Endothelial cell of umbilical vein (primary cell): ENCODE measurements at regions not wholly inside any gene's neighbourhood (a gene's known extent, or its start where the extent isn't known, plus 50 kb on each side); places are given as distances from the start of the nearest gene placed in this dataset.

ENCODE experiments used
- BruUV-seq: library from RNA; stranded (reverse); fragments of 400-500 nt; replicated peaks from 2 replicates; lab custom pipeline; 2021; lab: Mats Ljungman, UMichigan
- CTCF ChIA-PET: fragments of 300-600, 350-600 bp; sonication (Branson Sonifier 250); formaldehyde crosslinking; loops from one replicate; lab custom pipeline; 2021; ENCODE audit warnings: antibody characterized with exemption, inconsistent platforms; lab: Charles Lee
- POLR2A ChIA-PET: fragments of 300-600, 350-600 bp; sonication (Branson Sonifier 250); formaldehyde crosslinking; loops from one replicate; lab custom pipeline; 2021; ENCODE audit warnings: antibody characterized with exemption, inconsistent platforms; lab: Charles Lee
- DNase-seq: peaks from one replicate; pipeline ENCODE4 v3.0.0-alpha.2; 2011; ENCODE audit warnings: low read depth, low spot score
- FAIRE-seq: peaks from 2 replicates; lab custom pipeline; 2011; peaks lifted over from hg19 to GRCh38; lab: Jason Lieb, UNC
- H2AFZ ChIP-seq: 2 replicates; pipeline ENCODE4 v1.6.0; 2012; ENCODE audit warnings: low read depth, low read length, control low read depth, inconsistent platforms
- H3K27ac ChIP-seq: 2 replicates; pipeline ENCODE4 v1.5.1; 2011; ENCODE audit warnings: low read depth, mild to moderate bottlenecking, control low read depth, low read length, moderate library complexity; ENCODE audit not compliant: insufficient read depth
- H3K27me3 ChIP-seq, 2 experiments: 2 replicates each; pipeline versions ENCODE4 v1.6.0 to v1.6.1; 2011; ENCODE audit warnings: low read length in 2 of 2, mixed read lengths in 1 of 2; ENCODE audit not compliant: control insufficient read depth in 2 of 2, insufficient read depth in 2 of 2
- H3K36me3 ChIP-seq, 2 experiments: 2 replicates in 1 of 2; 3 replicates in 1 of 2; pipeline ENCODE4 v1.5.1; 2011; ENCODE audit warnings: low read length in 2 of 2, mild to moderate bottlenecking in 1 of 2, moderate library complexity in 1 of 2; ENCODE audit not compliant: control insufficient read depth in 2 of 2, insufficient read depth in 2 of 2; ENCODE audit errors: extremely low read depth in 1 of 2
- H3K4me1 ChIP-seq: 3 replicates; pipeline ENCODE4 v1.5.1; 2011; ENCODE audit warnings: mild to moderate bottlenecking, low read length; ENCODE audit not compliant: control insufficient read depth, insufficient read depth; ENCODE audit errors: extremely low read depth
- H3K4me2 ChIP-seq: 2 replicates; pipeline ENCODE4 v1.6.1; 2011; ENCODE audit warnings: low read length, control low read depth, mixed read lengths; ENCODE audit not compliant: insufficient read depth
- H3K4me3 ChIP-seq, 3 experiments: fragments of 200-600 bp in 1 of 3; sonication (generic), shearing (Covaris generic) in 1 of 3; replicated peaks in 1 of 3; 2 replicates each; pipeline ENCODE4 v1.5.1; 2011 to 2016; ENCODE audit warnings: control low read depth in 3 of 3, low read length in 3 of 3, mild to moderate bottlenecking in 2 of 3, inconsistent platforms in 1 of 3, low read depth in 1 of 3, moderate library complexity in 1 of 3; ENCODE audit not compliant: insufficient read depth in 1 of 3
- H3K79me2 ChIP-seq: 2 replicates; pipeline ENCODE4 v1.6.0; 2012; ENCODE audit warnings: low read length, inconsistent platforms; ENCODE audit not compliant: control insufficient read depth, insufficient read depth
- H3K9ac ChIP-seq: replicated peaks from 2 replicates; pipeline ENCODE3; 2011; ENCODE audit warnings: low read length, control low read depth; ENCODE audit not compliant: insufficient read depth; ENCODE audit errors: extremely low read depth
- H3K9me1 ChIP-seq: replicated peaks from 3 replicates; pipeline ENCODE4 v1.6.0; 2011; ENCODE audit warnings: mild to moderate bottlenecking, low read length; ENCODE audit not compliant: control insufficient read depth, insufficient read depth; ENCODE audit errors: extremely low read depth
- H3K9me3 ChIP-seq: replicated peaks from 2 replicates; pipeline ENCODE4 v1.5.1; 2012; ENCODE audit warnings: low read length, inconsistent platforms; ENCODE audit not compliant: control insufficient read depth, insufficient read depth
- H4K20me1 ChIP-seq: replicated peaks from 2 replicates; pipeline ENCODE3; 2011; ENCODE audit warnings: mild to moderate bottlenecking, low read length; ENCODE audit not compliant: control insufficient read depth, insufficient read depth; ENCODE audit errors: extremely low read depth
- CTCF ChIP-seq, 2 donors: IDR thresholded peaks; 1 replicate in 1 of 2; 2 replicates in 1 of 2; pipeline ENCODE4 v1.5.1; 2011; ENCODE audit warnings: low read length in 2 of 2, mild to moderate bottlenecking in 2 of 2, moderate library complexity in 2 of 2, control low read depth in 1 of 2, inconsistent platforms in 1 of 2, low read depth in 1 of 2; ENCODE audit not compliant: insufficient read depth in 1 of 2; ENCODE audit errors: extremely low read depth in 1 of 2
- EZH2 ChIP-seq: IDR thresholded peaks from 2 replicates; pipeline ENCODE4 v1.6.1; 2012; ENCODE audit warnings: borderline replicate concordance, low read depth, mild to moderate bottlenecking, moderate library complexity, low read length, inconsistent platforms; ENCODE audit not compliant: severe bottlenecking
- FOS ChIP-seq: IDR thresholded peaks from 2 replicates; pipeline ENCODE4 v1.6.1; 2011; ENCODE audit warnings: mild to moderate bottlenecking, low read length, moderate library complexity, borderline replicate concordance; ENCODE audit not compliant: insufficient read depth
- GATA2 ChIP-seq: IDR thresholded peaks from 2 replicates; pipeline ENCODE4 v1.7.0; 2011; ENCODE audit warnings: low read depth, mild to moderate bottlenecking, moderate library complexity, mixed read lengths, low read length; ENCODE audit not compliant: insufficient read length, insufficient read depth
- JUN ChIP-seq: IDR thresholded peaks from 2 replicates; pipeline ENCODE4 v1.6.1; 2011; ENCODE audit warnings: borderline replicate concordance, low read depth; ENCODE audit not compliant: insufficient read length, insufficient read depth
- MAX ChIP-seq: IDR thresholded peaks from 2 replicates; pipeline ENCODE4 v1.6.1; 2011; ENCODE audit not compliant: insufficient read depth, insufficient read length
- MYC ChIP-seq: IDR thresholded peaks from one replicate; pipeline ENCODE4 v1.6.1; 2011; ENCODE audit warnings: mild to moderate bottlenecking, low read depth, low read length
- POLR2A ChIP-seq: IDR thresholded peaks from 2 replicates; pipeline ENCODE4 v1.6.1; 2012; ENCODE audit warnings: low read depth, mild to moderate bottlenecking, control low read depth, low read length
- POLR2AphosphoS5 ChIP-seq: IDR thresholded peaks from 2 replicates; pipeline ENCODE4 v1.6.1; 2012; ENCODE audit warnings: low read depth, mild to moderate bottlenecking, control low read depth, low read length, moderate library complexity; ENCODE audit not compliant: insufficient read depth
- dilution Hi-C: fragments of 300-500 bp; cut with MboI; formaldehyde crosslinking; loops from one replicate; pipeline ENCODE4 v1.15.0; 2019; ENCODE audit warnings: low sequenced_read_pairs; ENCODE audit not compliant: extremely low pct_ligation_motif_present
- intact Hi-C: fragments of 100-400 bp; cut with micrococcal nuclease; formaldehyde crosslinking; loops from one replicate; pipeline ENCODE4 v1.10.0; 2022

GRCh38 chr2:53477517-53477916, 290.1 kb upstream of the CHAC2 start:
- ChIA-PET POLR2A (no interaction called here), CTCF (no interaction called here)
- intact Hi-C loops = no loop called here
- Histone ChIP-seq H3K4me1 (no peaks in the 10 kb centered on the region), H3K4me3 (no peak overlapping the region), H3K9ac (no peak overlapping the region), H2AFZ (no peak overlapping the region), H3K79me2 (no peaks in the 10 kb centered on the region), H4K20me1 (no peaks in the 10 kb centered on the region), H3K27ac (no peak overlapping the region), H3K36me3 (no peaks in the 10 kb centered on the region), H3K9me3 (no peaks in the 10 kb centered on the region), H3K9me1 (no peaks in the 10 kb centered on the region), H3K27me3 (no peaks in the 10 kb centered on the region), H3K4me2 (no peak overlapping the region)
- no peak for TF ChIP-seq MAX
- no peak for TF ChIP-seq POLR2A
- no peak for DNase-seq
- dilution Hi-C loops = no loop called here
- no peak for FAIRE-seq
- BruUV-seq = no TSS peak

- POLR2A ChIA-PET = no interaction called here
Measured at GRCh38 chr2:53476834-53477233, 290.8 kb upstream of the CHAC2 start.

More at GRCh38 chr2:53476834-53477233, 290.8 kb upstream of the CHAC2 start:
- Histone ChIP-seq H2AFZ (no peak overlapping the region), H3K36me3 (no peaks in the 10 kb centered on the region), H3K79me2 (no peaks in the 10 kb centered on the region), H3K9ac (no peak overlapping the region), H3K9me3 (no peaks in the 10 kb centered on the region), H3K9me1 (no peaks in the 10 kb centered on the region), H3K4me2 (no peak overlapping the region), H3K27ac (no peak overlapping the region), H4K20me1 (no peaks in the 10 kb centered on the region), H3K27me3 (no peaks in the 10 kb centered on the region), H3K4me1 (no peaks in the 10 kb centered on the region), H3K4me3 (no peak overlapping the region)
- no TSS peak for BruUV-seq
- intact Hi-C loops (no loop called here), dilution Hi-C loops (no loop called here)
- FAIRE-seq = no peak
- CTCF ChIA-PET = no interaction called here
- DNase-seq = no peak
- no peak for TF ChIP-seq CTCF (IDR thresholded peaks at IDR 0.05; ENCODE audit: extremely low read depth in 1 of 2, insufficient read depth in 1 of 2, low read depth in 1 of 2, low read length in 2 of 2)
- no peak for TF ChIP-seq FOS
- no peak for TF ChIP-seq POLR2AphosphoS5
- TF ChIP-seq EZH2 = no peak
- no peak for TF ChIP-seq GATA2
- TF ChIP-seq JUN = no peak
- TF ChIP-seq MAX = no peak
- TF ChIP-seq POLR2A = no peak
- TF ChIP-seq MYC = no peak
